Right lobe of liver (tissue), 4 donors: ENCODE measurements at regions not wholly inside any gene's neighbourhood (a gene's known extent, or its start where the extent isn't known, plus 50 kb on each side); places are given as distances from the start of the nearest gene placed in this dataset.

Source experiments
- POLR2A ChIP-seq: fragments of 450-650 bp; IDR thresholded peaks from one replicate; pipeline ENCODE4 v1.6.1; 2017; ENCODE audit warnings: antibody characterized with exemption, mild to moderate bottlenecking
- TF ChIP-seq, protein P1 (sequence below), 4 donors: fragments of 200-600 bp in 3 of 4; fragments of 450-650 bp in 1 of 4; IDR thresholded peaks; one replicate each; pipeline versions ENCODE4 v1.5.1 to v1.8.0; 2016 to 2022; ENCODE audit warnings: antibody characterized with exemption in 4 of 4, mild to moderate bottlenecking in 2 of 4
- donor health status: DM: no; HTN: no; CAD: no.
- donor health status: DM: no; HTN: no; CAD: no.
- donor health status: DM: no; HTN: yes; CAD: no.

DNA sequence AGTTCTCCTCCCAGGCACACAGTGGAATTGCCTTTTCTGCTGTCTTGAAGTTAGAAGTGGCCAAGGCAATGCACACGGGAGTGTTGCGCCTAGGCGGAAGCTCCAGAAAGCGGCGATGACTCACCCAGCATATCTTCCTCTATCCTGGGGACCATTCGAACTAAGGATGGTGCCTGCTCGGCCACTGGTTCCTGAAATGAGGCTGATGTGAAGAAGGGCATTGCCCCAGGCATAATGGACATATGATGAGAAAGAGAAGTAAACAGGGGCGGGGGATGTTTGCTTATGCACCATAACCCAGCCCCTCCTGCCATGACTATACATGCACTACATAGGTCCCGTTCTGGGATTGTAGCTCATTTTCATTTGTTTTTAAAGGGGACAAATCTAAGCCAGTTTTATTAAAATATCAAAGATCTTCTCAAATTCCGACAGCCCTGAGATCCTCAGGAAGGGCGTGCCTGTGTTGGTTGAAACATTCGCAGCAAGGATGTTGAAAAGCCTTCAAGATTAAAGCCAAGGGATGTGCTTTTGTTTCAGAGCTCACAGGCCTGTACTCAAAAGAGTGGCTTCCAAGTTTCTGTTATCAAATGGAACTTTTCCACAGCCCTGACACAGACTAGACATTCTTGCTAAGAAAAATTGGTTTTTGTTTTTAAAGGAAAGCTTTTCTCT, 218.5 kb downstream of the LY86 start:
- no peak for TF ChIP-seq POLR2A
- TF ChIP-seq, protein P1, sequence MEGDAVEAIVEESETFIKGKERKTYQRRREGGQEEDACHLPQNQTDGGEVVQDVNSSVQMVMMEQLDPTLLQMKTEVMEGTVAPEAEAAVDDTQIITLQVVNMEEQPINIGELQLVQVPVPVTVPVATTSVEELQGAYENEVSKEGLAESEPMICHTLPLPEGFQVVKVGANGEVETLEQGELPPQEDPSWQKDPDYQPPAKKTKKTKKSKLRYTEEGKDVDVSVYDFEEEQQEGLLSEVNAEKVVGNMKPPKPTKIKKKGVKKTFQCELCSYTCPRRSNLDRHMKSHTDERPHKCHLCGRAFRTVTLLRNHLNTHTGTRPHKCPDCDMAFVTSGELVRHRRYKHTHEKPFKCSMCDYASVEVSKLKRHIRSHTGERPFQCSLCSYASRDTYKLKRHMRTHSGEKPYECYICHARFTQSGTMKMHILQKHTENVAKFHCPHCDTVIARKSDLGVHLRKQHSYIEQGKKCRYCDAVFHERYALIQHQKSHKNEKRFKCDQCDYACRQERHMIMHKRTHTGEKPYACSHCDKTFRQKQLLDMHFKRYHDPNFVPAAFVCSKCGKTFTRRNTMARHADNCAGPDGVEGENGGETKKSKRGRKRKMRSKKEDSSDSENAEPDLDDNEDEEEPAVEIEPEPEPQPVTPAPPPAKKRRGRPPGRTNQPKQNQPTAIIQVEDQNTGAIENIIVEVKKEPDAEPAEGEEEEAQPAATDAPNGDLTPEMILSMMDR (IDR thresholded peaks at IDR 0.05): no peak
